Liver (tissue), 8 donors: ENCODE measurements at regions not wholly inside any gene's neighbourhood (a gene's known extent, or its start where the extent isn't known, plus 50 kb on each side); places are given as distances from the start of the nearest gene placed in this dataset.

Experiments
- DNase-seq: peaks from one replicate; pipeline ENCODE4 v3.0.0-alpha.2; 2017; ENCODE audit warnings: low spot score
- H3K27ac ChIP-seq, 2 donors: one replicate each; pipeline ENCODE4 v1.7.0; 2013; ENCODE audit warnings: inconsistent platforms in 2 of 2, low read length in 2 of 2, control low read depth in 1 of 2, low read depth in 1 of 2, mild to moderate bottlenecking in 1 of 2
- H3K27me3 ChIP-seq, 4 donors: one replicate each; pipeline versions ENCODE4 v1.6.1 to v1.7.0; 2013; ENCODE audit warnings: low read length in 3 of 4, inconsistent platforms in 1 of 4, mild to moderate bottlenecking in 1 of 4, moderate library complexity in 1 of 4; ENCODE audit not compliant: control insufficient read depth in 4 of 4, insufficient read depth in 4 of 4
- H3K36me3 ChIP-seq, 4 donors: one replicate each; pipeline versions ENCODE4 v1.6.1 to v1.7.0; 2013; ENCODE audit warnings: low read length in 3 of 4, mild to moderate bottlenecking in 3 of 4, low read depth in 1 of 4, moderate library complexity in 1 of 4; ENCODE audit not compliant: control insufficient read depth in 4 of 4, insufficient read depth in 3 of 4
- H3K4me1 ChIP-seq, 4 donors: one replicate each; pipeline versions ENCODE4 v1.6.1 to v1.7.0; 2013; ENCODE audit warnings: low read length in 3 of 4, mild to moderate bottlenecking in 3 of 4, moderate library complexity in 1 of 4; ENCODE audit not compliant: control insufficient read depth in 4 of 4, insufficient read depth in 4 of 4
- H3K4me3 ChIP-seq, 3 donors: one replicate each; pipeline versions ENCODE4 v1.6.1 to v1.7.0; 2013; ENCODE audit warnings: low read length in 3 of 3, control low read depth in 1 of 3, low read depth in 1 of 3, mild to moderate bottlenecking in 1 of 3
- H3K9ac ChIP-seq, 2 donors: one replicate each; pipeline ENCODE4 v1.7.0; 2013; ENCODE audit warnings: low read length in 2 of 2, mild to moderate bottlenecking in 2 of 2, moderate library complexity in 2 of 2, control low read depth in 1 of 2, low read depth in 1 of 2
- H3K9me3 ChIP-seq, 4 donors: one replicate each; pipeline versions ENCODE4 v1.6.1 to v1.7.0; 2013; ENCODE audit warnings: low read length in 3 of 4; ENCODE audit not compliant: control insufficient read depth in 4 of 4
- EGR1 ChIP-seq, 2 donors: IDR thresholded peaks; 2 replicates each; pipeline ENCODE4 v1.6.1; 2016 to 2018; ENCODE audit warnings: antibody characterized with exemption in 2 of 2, low read depth in 2 of 2
- FOXA1 ChIP-seq: IDR thresholded peaks from 2 replicates; pipeline ENCODE4 v1.6.1; 2016; ENCODE audit warnings: antibody characterized with exemption
- FOXA2 ChIP-seq: IDR thresholded peaks from 2 replicates; pipeline ENCODE4 v1.6.1; 2016; ENCODE audit warnings: antibody characterized with exemption
- GABPA ChIP-seq, 2 donors: IDR thresholded peaks in 1 of 2; conservative IDR thresholded peaks in 1 of 2; 2 replicates each; pipeline ENCODE4 v1.6.1; 2016; ENCODE audit warnings: antibody characterized with exemption in 2 of 2, mild to moderate bottlenecking in 1 of 2, moderate library complexity in 1 of 2
- HNF4A ChIP-seq, 2 donors: conservative IDR thresholded peaks; 2 replicates each; pipeline ENCODE4 v1.6.1; 2016; ENCODE audit warnings: antibody characterized with exemption in 2 of 2, mild to moderate bottlenecking in 2 of 2
- HNF4G ChIP-seq: IDR thresholded peaks from 2 replicates; pipeline ENCODE4 v1.6.1; 2016; ENCODE audit warnings: antibody characterized with exemption
- JUND ChIP-seq, 2 donors: IDR thresholded peaks; 2 replicates each; pipeline ENCODE4 v1.6.1; 2016; ENCODE audit warnings: antibody characterized with exemption in 2 of 2
- NR2F2 ChIP-seq: IDR thresholded peaks from 2 replicates; pipeline ENCODE4 v1.6.1; 2016; ENCODE audit warnings: antibody characterized with exemption
- RAD21 ChIP-seq, 2 donors: IDR thresholded peaks; 2 replicates each; pipeline ENCODE4 v1.6.1; 2016; ENCODE audit warnings: antibody characterized with exemption in 2 of 2, mild to moderate bottlenecking in 2 of 2
- RXRA ChIP-seq, 2 donors: IDR thresholded peaks; 2 replicates each; pipeline ENCODE4 v1.6.1; 2017 to 2018; ENCODE audit warnings: antibody characterized with exemption in 2 of 2, mild to moderate bottlenecking in 1 of 2
- SP1 ChIP-seq: IDR thresholded peaks from 2 replicates; pipeline ENCODE4 v1.6.1; 2018; ENCODE audit warnings: antibody characterized with exemption, mild to moderate bottlenecking
- TAF1 ChIP-seq: conservative IDR thresholded peaks from 2 replicates; pipeline ENCODE4 v1.6.1; 2016; ENCODE audit warnings: antibody characterized with exemption, mild to moderate bottlenecking
- YY1 ChIP-seq: IDR thresholded peaks from 2 replicates; pipeline ENCODE4 v1.6.1; 2016; ENCODE audit warnings: antibody characterized with exemption, mild to moderate bottlenecking
- WGBS: extraction: QIAGEN DNeasy Blood & Tissue Kit; methylation state at CpG from one replicate; pipeline ENCODE4 v1.1.7; 2013; 5-methylcytosine and 5-hydroxymethylcytosine counted together
- TF ChIP-seq, protein P1 (sequence below): IDR thresholded peaks from 2 replicates; pipeline ENCODE4 v1.6.1; 2016; ENCODE audit warnings: antibody characterized with exemption, mild to moderate bottlenecking
- TF ChIP-seq, protein P2 (sequence below): IDR thresholded peaks from 2 replicates; pipeline ENCODE4 v1.6.1; 2016; ENCODE audit warnings: antibody characterized with exemption
- TF ChIP-seq, protein P3 (sequence below): IDR thresholded peaks from 2 replicates; pipeline ENCODE4 v1.6.1; 2016; ENCODE audit warnings: antibody characterized with exemption
- TF ChIP-seq, protein P4 (sequence below): IDR thresholded peaks from 2 replicates; pipeline ENCODE4 v1.6.1; 2016; ENCODE audit warnings: antibody characterized with exemption
- TF ChIP-seq, protein P5 (sequence below): fragments of 150-350 bp; IDR thresholded peaks from 2 replicates; pipeline ENCODE4 v1.5.1; 2017; ENCODE audit warnings: improper control_type of control experiment, low read depth, low read length; ENCODE audit not compliant: missing input control
- donor health status: healthy.
- donor health status: healthy.
- donor health status: healthy.
- donor health status: healthy.
- donor health status: healthy.

DNA sequence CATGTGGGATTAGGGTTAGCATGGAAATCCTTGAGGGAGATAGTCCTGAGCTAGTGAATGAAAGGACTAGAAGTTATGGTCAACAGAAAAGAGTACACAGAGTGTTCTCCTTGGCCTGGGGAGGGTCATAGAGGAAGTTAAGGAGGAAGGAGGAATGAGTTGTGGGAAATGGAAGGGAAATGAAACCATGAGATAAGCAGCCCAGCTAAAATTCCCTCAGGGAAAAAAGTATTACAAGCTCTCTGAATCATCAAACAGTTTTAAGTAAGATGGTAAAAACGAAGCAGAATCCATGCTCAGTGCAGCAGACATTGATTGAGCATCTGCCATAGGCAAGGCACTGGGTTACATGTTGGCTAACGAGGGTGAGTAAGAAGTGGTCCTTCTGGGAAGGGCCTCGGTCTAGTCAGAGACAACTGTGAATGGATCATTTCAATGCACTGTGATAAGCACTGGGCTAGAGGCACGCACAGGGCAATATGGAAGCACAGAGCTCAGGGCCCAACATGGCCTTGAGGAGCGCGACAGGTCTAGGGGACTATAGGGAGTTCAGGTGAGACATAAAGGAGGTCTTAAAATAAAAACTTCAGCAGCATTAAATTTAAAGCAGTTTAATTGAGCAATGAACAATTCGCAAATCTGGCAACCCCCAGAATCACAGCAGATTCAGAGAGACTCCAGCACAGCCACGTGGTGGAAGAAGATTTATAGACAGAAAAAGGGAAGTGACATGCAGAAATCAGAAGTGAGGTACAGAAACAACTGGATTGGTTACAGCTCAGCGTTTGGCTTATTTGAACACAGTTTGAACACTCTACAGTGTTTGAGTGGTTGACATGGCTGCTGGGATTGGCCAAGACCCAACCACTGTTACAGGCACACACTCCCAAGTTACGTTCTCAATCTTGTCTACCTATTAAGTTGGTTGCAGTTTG is 219.5 kb downstream of the HLX start:
- Histone ChIP-seq H3K4me1 (peaks cover 0 to 6% (median 2%) of the 10 kb centered on the region in 4 donors), H3K4me3 (no peak overlapping the region), H3K9ac (no peak overlapping the region), H3K27ac (no peak overlapping the region), H3K36me3 (no peaks in the 10 kb centered on the region), H3K27me3 (no peaks in the 10 kb centered on the region), H3K9me3 (no peaks in the 10 kb centered on the region)
- DNase-seq, result no peak
- TF ChIP-seq NR2F2 (no peak), TAF1 (no peak), JUND (IDR thresholded peaks at IDR 0.05) (no peak), YY1 (no peak), HNF4A (conservative IDR thresholded peaks at IDR 0.05) (no peak), FOXA2 (no peak), RAD21 (IDR thresholded peaks at IDR 0.05) (no peak), HNF4G (no peak), EGR1 (IDR thresholded peaks at IDR 0.05; ENCODE audit: low read depth in 2 of 2) (no peak), GABPA (IDR thresholded peaks at IDR 0.05 in 1 of 2, conservative IDR thresholded peaks at IDR 0.05 in 1 of 2) (no peak), FOXA1 (no peak), SP1 (no peak), RXRA (IDR thresholded peaks at IDR 0.05) (no peak)
- TF ChIP-seq, protein P1, sequence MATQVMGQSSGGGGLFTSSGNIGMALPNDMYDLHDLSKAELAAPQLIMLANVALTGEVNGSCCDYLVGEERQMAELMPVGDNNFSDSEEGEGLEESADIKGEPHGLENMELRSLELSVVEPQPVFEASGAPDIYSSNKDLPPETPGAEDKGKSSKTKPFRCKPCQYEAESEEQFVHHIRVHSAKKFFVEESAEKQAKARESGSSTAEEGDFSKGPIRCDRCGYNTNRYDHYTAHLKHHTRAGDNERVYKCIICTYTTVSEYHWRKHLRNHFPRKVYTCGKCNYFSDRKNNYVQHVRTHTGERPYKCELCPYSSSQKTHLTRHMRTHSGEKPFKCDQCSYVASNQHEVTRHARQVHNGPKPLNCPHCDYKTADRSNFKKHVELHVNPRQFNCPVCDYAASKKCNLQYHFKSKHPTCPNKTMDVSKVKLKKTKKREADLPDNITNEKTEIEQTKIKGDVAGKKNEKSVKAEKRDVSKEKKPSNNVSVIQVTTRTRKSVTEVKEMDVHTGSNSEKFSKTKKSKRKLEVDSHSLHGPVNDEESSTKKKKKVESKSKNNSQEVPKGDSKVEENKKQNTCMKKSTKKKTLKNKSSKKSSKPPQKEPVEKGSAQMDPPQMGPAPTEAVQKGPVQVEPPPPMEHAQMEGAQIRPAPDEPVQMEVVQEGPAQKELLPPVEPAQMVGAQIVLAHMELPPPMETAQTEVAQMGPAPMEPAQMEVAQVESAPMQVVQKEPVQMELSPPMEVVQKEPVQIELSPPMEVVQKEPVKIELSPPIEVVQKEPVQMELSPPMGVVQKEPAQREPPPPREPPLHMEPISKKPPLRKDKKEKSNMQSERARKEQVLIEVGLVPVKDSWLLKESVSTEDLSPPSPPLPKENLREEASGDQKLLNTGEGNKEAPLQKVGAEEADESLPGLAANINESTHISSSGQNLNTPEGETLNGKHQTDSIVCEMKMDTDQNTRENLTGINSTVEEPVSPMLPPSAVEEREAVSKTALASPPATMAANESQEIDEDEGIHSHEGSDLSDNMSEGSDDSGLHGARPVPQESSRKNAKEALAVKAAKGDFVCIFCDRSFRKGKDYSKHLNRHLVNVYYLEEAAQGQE, result no peak
- TF ChIP-seq, protein P2, sequence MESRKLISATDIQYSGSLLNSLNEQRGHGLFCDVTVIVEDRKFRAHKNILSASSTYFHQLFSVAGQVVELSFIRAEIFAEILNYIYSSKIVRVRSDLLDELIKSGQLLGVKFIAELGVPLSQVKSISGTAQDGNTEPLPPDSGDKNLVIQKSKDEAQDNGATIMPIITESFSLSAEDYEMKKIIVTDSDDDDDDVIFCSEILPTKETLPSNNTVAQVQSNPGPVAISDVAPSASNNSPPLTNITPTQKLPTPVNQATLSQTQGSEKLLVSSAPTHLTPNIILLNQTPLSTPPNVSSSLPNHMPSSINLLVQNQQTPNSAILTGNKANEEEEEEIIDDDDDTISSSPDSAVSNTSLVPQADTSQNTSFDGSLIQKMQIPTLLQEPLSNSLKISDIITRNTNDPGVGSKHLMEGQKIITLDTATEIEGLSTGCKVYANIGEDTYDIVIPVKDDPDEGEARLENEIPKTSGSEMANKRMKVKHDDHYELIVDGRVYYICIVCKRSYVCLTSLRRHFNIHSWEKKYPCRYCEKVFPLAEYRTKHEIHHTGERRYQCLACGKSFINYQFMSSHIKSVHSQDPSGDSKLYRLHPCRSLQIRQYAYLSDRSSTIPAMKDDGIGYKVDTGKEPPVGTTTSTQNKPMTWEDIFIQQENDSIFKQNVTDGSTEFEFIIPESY, result no peak
- TF ChIP-seq, protein P3, sequence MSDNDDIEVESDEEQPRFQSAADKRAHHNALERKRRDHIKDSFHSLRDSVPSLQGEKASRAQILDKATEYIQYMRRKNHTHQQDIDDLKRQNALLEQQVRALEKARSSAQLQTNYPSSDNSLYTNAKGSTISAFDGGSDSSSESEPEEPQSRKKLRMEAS, result no peak
- TF ChIP-seq, protein P4, sequence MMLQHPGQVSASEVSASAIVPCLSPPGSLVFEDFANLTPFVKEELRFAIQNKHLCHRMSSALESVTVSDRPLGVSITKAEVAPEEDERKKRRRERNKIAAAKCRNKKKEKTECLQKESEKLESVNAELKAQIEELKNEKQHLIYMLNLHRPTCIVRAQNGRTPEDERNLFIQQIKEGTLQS, result no peak
- TF ChIP-seq, protein P5, sequence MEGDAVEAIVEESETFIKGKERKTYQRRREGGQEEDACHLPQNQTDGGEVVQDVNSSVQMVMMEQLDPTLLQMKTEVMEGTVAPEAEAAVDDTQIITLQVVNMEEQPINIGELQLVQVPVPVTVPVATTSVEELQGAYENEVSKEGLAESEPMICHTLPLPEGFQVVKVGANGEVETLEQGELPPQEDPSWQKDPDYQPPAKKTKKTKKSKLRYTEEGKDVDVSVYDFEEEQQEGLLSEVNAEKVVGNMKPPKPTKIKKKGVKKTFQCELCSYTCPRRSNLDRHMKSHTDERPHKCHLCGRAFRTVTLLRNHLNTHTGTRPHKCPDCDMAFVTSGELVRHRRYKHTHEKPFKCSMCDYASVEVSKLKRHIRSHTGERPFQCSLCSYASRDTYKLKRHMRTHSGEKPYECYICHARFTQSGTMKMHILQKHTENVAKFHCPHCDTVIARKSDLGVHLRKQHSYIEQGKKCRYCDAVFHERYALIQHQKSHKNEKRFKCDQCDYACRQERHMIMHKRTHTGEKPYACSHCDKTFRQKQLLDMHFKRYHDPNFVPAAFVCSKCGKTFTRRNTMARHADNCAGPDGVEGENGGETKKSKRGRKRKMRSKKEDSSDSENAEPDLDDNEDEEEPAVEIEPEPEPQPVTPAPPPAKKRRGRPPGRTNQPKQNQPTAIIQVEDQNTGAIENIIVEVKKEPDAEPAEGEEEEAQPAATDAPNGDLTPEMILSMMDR, result no peak
- 85% methylated on average over 10 of the region's 10 CpGs for WGBS
